ENCODE measurements at regions not wholly inside any gene's neighbourhood (a gene's known extent, or its start where the extent isn't known, plus 50 kb on each side); places are given as distances from the start of the nearest gene placed in this dataset.

GRCh38 chr6:92748131-92748530, 671.2 kb downstream of the EPHA7 start:
- 76 to 80% methylated on average over 1 of the region's 1 CpG for WGBS, 2 donors
- DNase-seq (no peak), ATAC-seq (ENCODE audit: low FRiP score in 2 of 2) (no peak)
- H3K27ac ChIP-seq: no peak overlapping the region
- TF ChIP-seq EP300 (IDR thresholded peaks at IDR 0.05): no peak
- TF ChIP-seq CTCF (IDR thresholded peaks at IDR 0.05): no peak
- no peak for TF ChIP-seq POLR2AphosphoS5 (IDR thresholded peaks at IDR 0.05)
- no peak for TF ChIP-seq POLR2A (IDR thresholded peaks at IDR 0.05)
- H3K36me3 ChIP-seq: no peaks in the 10 kb centered on the region
- H3K4me3 ChIP-seq: no peak overlapping the region
- no peaks in the 10 kb centered on the region for H3K4me1 ChIP-seq
- H3K9me3 ChIP-seq: no peaks in the 10 kb centered on the region
- H3K27me3 ChIP-seq: no peaks in the 10 kb centered on the region

DNA sequence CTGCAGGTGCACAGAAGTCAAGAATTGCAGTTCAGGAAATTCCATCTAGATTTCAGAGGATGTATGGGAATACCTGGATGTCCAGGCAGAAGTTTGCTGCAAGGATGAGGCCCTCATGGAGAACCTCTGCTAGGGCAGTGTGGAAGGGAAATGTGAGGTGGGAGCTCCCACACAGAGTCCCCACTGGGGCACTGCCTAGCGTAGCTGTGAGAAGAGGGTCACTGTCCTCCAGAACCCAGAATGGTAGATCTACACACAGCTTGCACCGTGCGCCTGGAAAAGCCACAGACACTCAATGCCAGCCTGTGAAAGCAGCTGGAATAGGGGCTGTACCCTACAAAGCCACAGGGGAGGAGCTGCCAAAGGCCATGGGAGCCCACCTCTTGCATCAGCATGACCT, 681.4 kb downstream of the EPHA7 start:
- Histone ChIP-seq H3K27ac (no peak overlapping the region), H3K27me3 (no peaks in the 10 kb centered on the region), H3K9me3 (peaks cover 0 to 5% (median 0%) of the 10 kb centered on the region in 4 donors), H3K4me3 (no peak overlapping the region), H3K36me3 (no peaks in the 10 kb centered on the region), H3K4me1 (no peaks in the 10 kb centered on the region)
- WGBS, 2 donors: 96% methylated on average over 3 of the region's 3 CpGs; no CpG with 5 or more reads in 1 of the 2 donors
- TF ChIP-seq CTCF (IDR thresholded peaks at IDR 0.05) (no peak), POLR2A (IDR thresholded peaks at IDR 0.05) (no peak), POLR2AphosphoS5 (IDR thresholded peaks at IDR 0.05) (no peak), EP300 (IDR thresholded peaks at IDR 0.05) (no peak)
- ATAC-seq (ENCODE audit: low FRiP score in 2 of 2) (no peak), DNase-seq (no peak)

GRCh38 chr6:92723390-92723931, 695.9 kb downstream of the EPHA7 start:
- H3K36me3 ChIP-seq: no peaks in the 10 kb centered on the region
- no peaks in the 10 kb centered on the region for H3K4me1 ChIP-seq
- H3K4me3 ChIP-seq: no peak overlapping the region
- WGBS, 2 donors: 89 to 91% methylated on average over 22 to 27 of the region's 45 CpGs
- peaks cover 0 to 7% (median 2%) of the 10 kb centered on the region in 4 donors for H3K9me3 ChIP-seq
- DNase-seq: peak in 1 of 2 donors; percentile 81
- peak in 1 of 2 donors; percentile 32 for ATAC-seq (ENCODE audit: low FRiP score in 2 of 2)
- TF ChIP-seq POLR2AphosphoS5 (IDR thresholded peaks at IDR 0.05): no peak
- no peak for TF ChIP-seq CTCF (IDR thresholded peaks at IDR 0.05)
- no peak for TF ChIP-seq POLR2A (IDR thresholded peaks at IDR 0.05)
- no peak for TF ChIP-seq EP300 (IDR thresholded peaks at IDR 0.05)
- H3K27me3 ChIP-seq: no peaks in the 10 kb centered on the region
- no peak overlapping the region for H3K27ac ChIP-seq

DNA sequence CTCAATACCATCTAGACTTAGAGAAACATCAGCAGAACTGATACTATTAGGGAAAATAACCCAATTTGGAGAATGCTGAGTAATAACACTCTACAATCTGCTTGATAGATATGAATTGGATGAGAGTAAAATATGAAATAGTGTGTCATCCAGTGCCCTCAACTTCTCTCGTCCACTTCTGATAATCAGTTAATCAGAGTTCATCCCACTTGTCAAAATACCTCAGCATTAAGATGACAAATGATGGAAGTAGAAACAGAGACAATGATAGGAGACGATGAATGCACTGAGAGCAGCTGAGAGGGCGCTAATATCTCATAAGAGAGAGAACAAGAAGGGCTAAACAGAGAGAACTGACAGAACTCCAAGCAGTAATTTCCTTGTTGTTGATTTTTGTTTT, 699.6 kb downstream of the EPHA7 start:
- Histone ChIP-seq H3K4me1 (no peaks in the 10 kb centered on the region), H3K27ac (no peak overlapping the region), H3K4me3 (no peak overlapping the region), H3K36me3 (no peaks in the 10 kb centered on the region), H3K27me3 (no peaks in the 10 kb centered on the region), H3K9me3 (peaks cover 0 to 7% (median 2%) of the 10 kb centered on the region in 4 donors)
- ATAC-seq (ENCODE audit: low FRiP score in 2 of 2) (no peak), DNase-seq (no peak)
- TF ChIP-seq POLR2AphosphoS5 (IDR thresholded peaks at IDR 0.05) (no peak), POLR2A (IDR thresholded peaks at IDR 0.05) (no peak), CTCF (IDR thresholded peaks at IDR 0.05) (no peak), EP300 (IDR thresholded peaks at IDR 0.05) (no peak)
- WGBS, 2 donors: 52 to 70% methylated on average over 3 of the region's 3 CpGs

- WGBS, 2 donors: 71 to 75% methylated on average over 4 of the region's 4 CpGs
- Histone ChIP-seq H3K4me3 (no peak overlapping the region), H3K9me3 (no peaks in the 10 kb centered on the region), H3K4me1 (no peaks in the 10 kb centered on the region), H3K27me3 (no peaks in the 10 kb centered on the region), H3K36me3 (no peaks in the 10 kb centered on the region), H3K27ac (no peak overlapping the region)
- no peak for ATAC-seq (ENCODE audit: low FRiP score in 2 of 2)
- DNase-seq: no peak
- TF ChIP-seq POLR2A (IDR thresholded peaks at IDR 0.05): no peak
- no peak for TF ChIP-seq POLR2AphosphoS5 (IDR thresholded peaks at IDR 0.05)
- no peak for TF ChIP-seq CTCF (IDR thresholded peaks at IDR 0.05)
- TF ChIP-seq EP300 (IDR thresholded peaks at IDR 0.05): no peak
These were observed 702.7 kb downstream of the EPHA7 start for GRCh38 chr6:92716638-92717037.

All from upper lobe of left lung (tissue), 6 donors.